OCI-LY3 (cell line): ENCODE measurements at regions not wholly inside any gene's neighbourhood (a gene's known extent, or its start where the extent isn't known, plus 50 kb on each side); places are given as distances from the start of the nearest gene placed in this dataset.

Source experiments
- EZH2phosphoT487 ChIP-seq: fragments of 200-600 bp; shearing (Covaris generic); IDR thresholded peaks from 2 replicates; pipeline ENCODE4 v1.6.1; 2018; ENCODE audit warnings: antibody characterized with exemption, mixed run types, low read depth
- TF ChIP-seq, protein P1 (sequence below): fragments of 200-600, 300-600 bp; sonication (generic); IDR thresholded peaks from 2 replicates; pipeline ENCODE4 v1.5.1; 2014; ENCODE audit warnings: antibody characterized with exemption, low read length, low read depth

DNA sequence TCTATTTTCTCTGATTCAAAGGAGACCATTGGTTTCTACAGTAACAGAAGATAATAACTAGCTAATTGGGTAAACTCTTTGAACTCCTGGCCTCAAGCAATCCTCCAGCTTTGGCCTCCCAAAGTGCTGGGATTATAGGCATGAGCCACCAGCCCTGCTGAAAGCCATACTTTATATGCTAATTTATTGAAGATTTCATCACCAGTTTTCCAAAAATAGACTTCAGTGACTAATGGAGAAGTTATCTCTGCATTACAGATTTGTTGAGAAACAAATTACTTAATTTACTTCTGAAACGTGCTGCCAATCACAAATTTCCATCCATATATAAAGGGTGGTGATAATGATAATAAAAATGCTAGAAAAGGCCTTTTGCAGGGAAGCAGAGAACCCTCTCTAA is 1758.1 kb upstream of the SEL1L start:
- TF ChIP-seq, protein P1, sequence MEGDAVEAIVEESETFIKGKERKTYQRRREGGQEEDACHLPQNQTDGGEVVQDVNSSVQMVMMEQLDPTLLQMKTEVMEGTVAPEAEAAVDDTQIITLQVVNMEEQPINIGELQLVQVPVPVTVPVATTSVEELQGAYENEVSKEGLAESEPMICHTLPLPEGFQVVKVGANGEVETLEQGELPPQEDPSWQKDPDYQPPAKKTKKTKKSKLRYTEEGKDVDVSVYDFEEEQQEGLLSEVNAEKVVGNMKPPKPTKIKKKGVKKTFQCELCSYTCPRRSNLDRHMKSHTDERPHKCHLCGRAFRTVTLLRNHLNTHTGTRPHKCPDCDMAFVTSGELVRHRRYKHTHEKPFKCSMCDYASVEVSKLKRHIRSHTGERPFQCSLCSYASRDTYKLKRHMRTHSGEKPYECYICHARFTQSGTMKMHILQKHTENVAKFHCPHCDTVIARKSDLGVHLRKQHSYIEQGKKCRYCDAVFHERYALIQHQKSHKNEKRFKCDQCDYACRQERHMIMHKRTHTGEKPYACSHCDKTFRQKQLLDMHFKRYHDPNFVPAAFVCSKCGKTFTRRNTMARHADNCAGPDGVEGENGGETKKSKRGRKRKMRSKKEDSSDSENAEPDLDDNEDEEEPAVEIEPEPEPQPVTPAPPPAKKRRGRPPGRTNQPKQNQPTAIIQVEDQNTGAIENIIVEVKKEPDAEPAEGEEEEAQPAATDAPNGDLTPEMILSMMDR = no peak
- no peak for TF ChIP-seq EZH2phosphoT487
